NT2/D1 (cell line): ENCODE measurements at regions not wholly inside any gene's neighbourhood (a gene's known extent, or its start where the extent isn't known, plus 50 kb on each side); places are given as distances from the start of the nearest gene placed in this dataset.
"Not testable (repeated sequence)": the region's sequence is repeated elsewhere in the genome, so short reads cannot be mapped to it uniquely, and the experiment has no call there.

ENCODE experiments used
- DNase-seq: peaks from one replicate; pipeline ENCODE4 v3.0.0-alpha.2; 2011; ENCODE audit warnings: low read depth, low spot score
- H3K27me3 ChIP-seq: 2 replicates; pipeline ENCODE4 v1.6.0; 2011; ENCODE audit warnings: mild to moderate bottlenecking; ENCODE audit not compliant: insufficient read length, insufficient read depth
- H3K36me3 ChIP-seq: 2 replicates; pipeline ENCODE4 v1.6.1; 2011; ENCODE audit warnings: mild to moderate bottlenecking, low read length, mixed read lengths; ENCODE audit not compliant: insufficient read depth, insufficient read length
- H3K4me1 ChIP-seq: 2 replicates; pipeline ENCODE4 v1.5.1; 2011; ENCODE audit not compliant: insufficient read depth, insufficient read length
- H3K4me3 ChIP-seq: 2 replicates; pipeline ENCODE4 v1.5.1; 2011; ENCODE audit warnings: low read depth; ENCODE audit not compliant: insufficient read length
- H3K9ac ChIP-seq: 2 replicates; pipeline ENCODE4 v1.6.0; 2011; ENCODE audit warnings: low read depth; ENCODE audit not compliant: insufficient read length
- H3K9me3 ChIP-seq: 2 replicates; pipeline ENCODE4 v1.5.1; 2011; ENCODE audit warnings: mild to moderate bottlenecking, low read length; ENCODE audit not compliant: insufficient read depth
- SUZ12 ChIP-seq: IDR thresholded peaks from 2 replicates; pipeline ENCODE4 v1.6.1; 2011; ENCODE audit not compliant: insufficient read length, insufficient read depth; ENCODE audit errors: extremely low read depth
- YY1 ChIP-seq: IDR thresholded peaks from 2 replicates; pipeline ENCODE4 v1.6.1; 2011; ENCODE audit not compliant: insufficient read length, insufficient read depth
- ZNF274 ChIP-seq: IDR thresholded peaks from 2 replicates; pipeline ENCODE4 v1.6.1; 2011; ENCODE audit warnings: mild to moderate bottlenecking, low read depth, low read length

DNA sequence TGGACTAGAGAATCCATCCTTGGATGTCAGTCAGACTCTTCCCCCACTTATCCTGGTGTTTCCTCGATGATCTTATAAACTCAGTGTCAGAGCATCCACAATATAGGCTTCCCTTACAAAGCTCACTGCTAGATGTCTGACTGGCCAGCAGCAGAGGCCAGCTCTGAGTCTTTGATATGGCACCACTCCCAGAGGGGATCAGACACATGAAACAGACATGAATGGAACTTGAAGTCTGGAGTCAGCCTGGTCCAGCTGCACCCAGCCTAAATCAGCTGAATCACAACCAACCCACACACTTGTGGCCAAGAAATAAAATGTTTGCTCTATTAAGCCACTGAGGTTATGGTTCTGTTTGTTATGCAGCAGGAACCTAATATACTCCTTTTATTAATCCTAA is 129.6 kb upstream of the MED14 start:
- no peak overlapping the region for H3K4me3 ChIP-seq
- H3K4me1 ChIP-seq: no peaks in the 10 kb centered on the region
- no peak for DNase-seq
- H3K27me3 ChIP-seq: no peaks in the 10 kb centered on the region
- H3K9ac ChIP-seq: no peak overlapping the region
- peaks cover 58% of the 10 kb centered on the region for H3K9me3 ChIP-seq
- TF ChIP-seq YY1: no peak
- no peak for TF ChIP-seq SUZ12
- no peaks in the 10 kb centered on the region for H3K36me3 ChIP-seq

DNA sequence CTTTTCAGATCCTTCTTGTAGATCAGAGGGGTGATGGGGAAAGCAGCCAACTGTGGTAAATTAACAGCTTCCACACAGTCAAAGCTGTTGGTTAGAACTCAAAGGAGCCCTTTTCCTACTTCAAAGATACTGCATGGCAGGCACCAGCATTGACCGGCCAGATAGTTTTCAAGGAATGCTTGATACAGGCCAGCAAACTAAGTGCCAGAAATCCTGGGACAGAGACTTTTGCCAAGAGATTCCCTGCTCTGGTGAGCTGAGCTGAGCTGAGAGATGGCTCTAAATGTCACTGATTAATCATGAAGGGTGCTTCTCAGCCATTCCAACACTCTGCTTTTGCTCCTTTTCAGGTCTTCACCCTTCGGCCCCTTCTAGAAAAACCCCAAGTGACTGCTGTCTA is 131.6 kb upstream of the MED14 start:
- no peaks in the 10 kb centered on the region for H3K36me3 ChIP-seq
- peaks cover 39% of the 10 kb centered on the region for H3K9me3 ChIP-seq
- TF ChIP-seq ZNF274: no peak
- no peak for TF ChIP-seq SUZ12
- TF ChIP-seq YY1: no peak
- no peak for DNase-seq
- H3K9ac ChIP-seq: no peak overlapping the region
- no peak overlapping the region for H3K4me3 ChIP-seq
- H3K4me1 ChIP-seq: no peaks in the 10 kb centered on the region
- no peaks in the 10 kb centered on the region for H3K27me3 ChIP-seq

- no peak for DNase-seq
- Histone ChIP-seq H3K4me3 (no peak overlapping the region), H3K36me3 (no peaks in the 10 kb centered on the region), H3K9me3 (peaks cover 34% of the 10 kb centered on the region), H3K27me3 (no peaks in the 10 kb centered on the region), H3K4me1 (no peaks in the 10 kb centered on the region), H3K9ac (no peak overlapping the region)
- no peak for TF ChIP-seq SUZ12
- TF ChIP-seq ZNF274: no peak
- TF ChIP-seq YY1: no peak
These were observed 132.0 kb upstream of the MED14 start for GRCh38 chrX:40867352-40867751.

- TF ChIP-seq SUZ12 (no peak), YY1 (no peak), ZNF274 (no peak)
- peaks cover 23% of the 10 kb centered on the region for H3K9me3 ChIP-seq
These were observed 133.5 kb upstream of the MED14 start for GRCh38 chrX:40868868-40869267.

DNA sequence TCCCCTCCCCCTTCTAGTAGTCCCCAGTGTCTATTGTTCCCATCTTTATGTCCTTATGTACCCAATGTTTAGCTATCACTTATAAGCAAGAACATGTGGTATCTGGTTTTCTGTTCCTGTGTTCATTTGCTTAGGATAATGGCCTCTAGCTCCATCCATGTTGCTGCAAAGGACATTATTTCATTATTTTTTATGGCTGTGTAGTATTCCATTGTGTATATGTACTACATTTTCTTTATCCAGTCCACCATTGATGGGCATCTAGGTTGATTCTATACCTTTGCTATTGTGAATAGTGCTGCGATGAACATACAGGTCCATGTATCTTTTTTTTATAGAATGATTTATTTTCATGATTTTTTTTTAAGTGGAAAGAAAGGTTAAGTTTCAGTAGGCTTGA is 135.6 kb upstream of the MED14 start:
- H3K4me3 ChIP-seq, H3K9ac ChIP-seq, H3K36me3 ChIP-seq, H3K4me1 ChIP-seq, DNase-seq, H3K9me3 ChIP-seq, H3K27me3 ChIP-seq: not testable (repeated sequence)

More at GRCh38 chrX:40868868-40869267, 133.5 kb upstream of the MED14 start:
- DNase-seq: no peak
- H3K4me1 ChIP-seq: no peaks in the 10 kb centered on the region
- H3K9ac ChIP-seq: no peak overlapping the region
- no peaks in the 10 kb centered on the region for H3K27me3 ChIP-seq
- no peak overlapping the region for H3K4me3 ChIP-seq
- no peaks in the 10 kb centered on the region for H3K36me3 ChIP-seq

- H3K27me3 ChIP-seq: no peaks in the 10 kb centered on the region
- no peak for DNase-seq
- H3K9me3 ChIP-seq: no peaks in the 10 kb centered on the region; the same call in 1 of the 2 replicates
- H3K4me1 ChIP-seq: no peaks in the 10 kb centered on the region
- H3K4me3 ChIP-seq: no peak overlapping the region
- no peak overlapping the region for H3K9ac ChIP-seq
- TF ChIP-seq YY1: no peak
- no peak for TF ChIP-seq ZNF274
- TF ChIP-seq SUZ12: no peak
- no peaks in the 10 kb centered on the region for H3K36me3 ChIP-seq
These were observed 136.2 kb upstream of the MED14 start for GRCh38 chrX:40871385-40872082.

DNA sequence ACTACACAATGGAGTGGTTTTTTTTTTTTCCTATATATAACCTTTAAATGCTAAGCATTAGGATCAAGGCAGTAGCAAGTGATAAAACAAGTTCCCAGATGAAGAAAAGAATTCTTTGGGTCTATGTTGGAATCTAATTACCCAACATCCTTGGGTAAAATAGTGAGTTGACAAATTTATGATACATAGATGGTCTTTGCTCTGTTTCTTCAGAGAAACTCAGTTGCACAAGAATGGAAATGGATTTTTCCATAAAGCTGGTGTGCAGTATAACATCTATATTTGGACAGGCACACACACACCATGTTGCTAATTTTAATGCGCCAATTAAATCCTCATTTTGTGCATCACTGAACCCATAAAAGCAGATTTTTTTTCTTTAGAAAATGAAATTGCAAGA is 137.0 kb upstream of the MED14 start:
- no peak for DNase-seq
- H3K27me3 ChIP-seq: no peaks in the 10 kb centered on the region
- no peaks in the 10 kb centered on the region for H3K4me1 ChIP-seq
- no peak overlapping the region for H3K4me3 ChIP-seq
- TF ChIP-seq ZNF274: no peak
- H3K36me3 ChIP-seq: no peaks in the 10 kb centered on the region
- no peaks in the 10 kb centered on the region; the same call in 1 of the 2 replicates for H3K9me3 ChIP-seq
- no peak overlapping the region for H3K9ac ChIP-seq

DNA sequence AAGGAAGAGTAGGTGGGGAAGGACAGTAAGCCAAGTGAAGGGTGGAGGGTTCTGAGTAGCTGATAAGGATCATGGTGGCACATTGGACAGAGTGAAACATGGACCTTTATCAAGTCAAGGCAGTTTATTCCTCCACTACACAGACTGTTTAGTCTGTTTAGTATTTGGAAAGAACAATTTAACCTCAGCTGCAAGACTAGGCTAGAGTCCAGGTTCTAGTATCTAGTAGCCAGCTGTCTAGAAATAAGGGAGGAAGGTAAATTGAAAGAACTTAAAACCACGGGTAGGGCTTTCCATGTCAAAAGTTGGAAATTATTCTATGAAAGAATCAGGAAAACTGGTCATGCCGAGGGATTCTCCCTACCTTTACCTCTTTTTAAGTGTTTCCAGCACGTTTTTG is 140.1 kb upstream of the MED14 start:
- TF ChIP-seq SUZ12 (no peak), ZNF274 (no peak), YY1 (no peak)
- no peak overlapping the region for H3K9ac ChIP-seq
- no peak overlapping the region for H3K4me3 ChIP-seq
- no peak for DNase-seq
- no peaks in the 10 kb centered on the region; the same call in 1 of the 2 replicates for H3K9me3 ChIP-seq
- H3K27me3 ChIP-seq: no peaks in the 10 kb centered on the region
- H3K36me3 ChIP-seq: no peaks in the 10 kb centered on the region
- peaks cover 6% of the 10 kb centered on the region for H3K4me1 ChIP-seq
